ENCODE measurements at regions not wholly inside any gene's neighbourhood (a gene's known extent, or its start where the extent isn't known, plus 50 kb on each side); places are given as distances from the start of the nearest gene placed in this dataset.

GRCh38 chr5:77874691-77875090 is 98.6 kb upstream of the TBCA start:
- TF ChIP-seq TAF1 (IDR thresholded peaks at IDR 0.05; ENCODE audit: borderline replicate concordance, insufficient read depth, low read length): no peak
- TF ChIP-seq, protein P1, sequence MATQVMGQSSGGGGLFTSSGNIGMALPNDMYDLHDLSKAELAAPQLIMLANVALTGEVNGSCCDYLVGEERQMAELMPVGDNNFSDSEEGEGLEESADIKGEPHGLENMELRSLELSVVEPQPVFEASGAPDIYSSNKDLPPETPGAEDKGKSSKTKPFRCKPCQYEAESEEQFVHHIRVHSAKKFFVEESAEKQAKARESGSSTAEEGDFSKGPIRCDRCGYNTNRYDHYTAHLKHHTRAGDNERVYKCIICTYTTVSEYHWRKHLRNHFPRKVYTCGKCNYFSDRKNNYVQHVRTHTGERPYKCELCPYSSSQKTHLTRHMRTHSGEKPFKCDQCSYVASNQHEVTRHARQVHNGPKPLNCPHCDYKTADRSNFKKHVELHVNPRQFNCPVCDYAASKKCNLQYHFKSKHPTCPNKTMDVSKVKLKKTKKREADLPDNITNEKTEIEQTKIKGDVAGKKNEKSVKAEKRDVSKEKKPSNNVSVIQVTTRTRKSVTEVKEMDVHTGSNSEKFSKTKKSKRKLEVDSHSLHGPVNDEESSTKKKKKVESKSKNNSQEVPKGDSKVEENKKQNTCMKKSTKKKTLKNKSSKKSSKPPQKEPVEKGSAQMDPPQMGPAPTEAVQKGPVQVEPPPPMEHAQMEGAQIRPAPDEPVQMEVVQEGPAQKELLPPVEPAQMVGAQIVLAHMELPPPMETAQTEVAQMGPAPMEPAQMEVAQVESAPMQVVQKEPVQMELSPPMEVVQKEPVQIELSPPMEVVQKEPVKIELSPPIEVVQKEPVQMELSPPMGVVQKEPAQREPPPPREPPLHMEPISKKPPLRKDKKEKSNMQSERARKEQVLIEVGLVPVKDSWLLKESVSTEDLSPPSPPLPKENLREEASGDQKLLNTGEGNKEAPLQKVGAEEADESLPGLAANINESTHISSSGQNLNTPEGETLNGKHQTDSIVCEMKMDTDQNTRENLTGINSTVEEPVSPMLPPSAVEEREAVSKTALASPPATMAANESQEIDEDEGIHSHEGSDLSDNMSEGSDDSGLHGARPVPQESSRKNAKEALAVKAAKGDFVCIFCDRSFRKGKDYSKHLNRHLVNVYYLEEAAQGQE (IDR thresholded peaks at IDR 0.05; ENCODE audit: insufficient read depth in 1 of 2, low read depth in 2 of 2, low read length in 2 of 2): no peak
- no peak for TF ChIP-seq SIN3A (IDR thresholded peaks at IDR 0.05; ENCODE audit: borderline replicate concordance, insufficient read depth, low read length)
- TF ChIP-seq POLR2AphosphoS5 (IDR thresholded peaks at IDR 0.05; ENCODE audit: low read depth, low read length): no peak
